HepG2 (cell line): ENCODE measurements at regions not wholly inside any gene's neighbourhood (a gene's known extent, or its start where the extent isn't known, plus 50 kb on each side); places are given as distances from the start of the nearest gene placed in this dataset.
A peak's percentile ranks its signal among the peaks of the same experiment; 100 is the strongest.

Experiments
- CBX5 ChIP-seq: sonication (generic); formaldehyde crosslinking; IDR thresholded peaks from 2 replicates; pipeline ENCODE4 v1.4.0; 2020; ENCODE audit warnings: missing genetic modification reagents, borderline replicate concordance
- FOSL2 ChIP-seq: sonication (generic); formaldehyde crosslinking; IDR thresholded peaks from 2 replicates; pipeline ENCODE4 v1.4.0; 2020; ENCODE audit warnings: missing genetic modification reagents
- GZF1 ChIP-seq: sonication (generic); formaldehyde crosslinking; IDR thresholded peaks from 2 replicates; pipeline ENCODE4 v1.5.1; 2020; ENCODE audit warnings: mild to moderate bottlenecking, missing genetic modification reagents
- KLF9 ChIP-seq: IDR thresholded peaks from 2 replicates; pipeline ENCODE4 v1.6.1; 2016; ENCODE audit warnings: low read depth
- MEF2D ChIP-seq: sonication (generic); formaldehyde crosslinking; IDR thresholded peaks from 2 replicates; pipeline ENCODE4 v1.5.1; 2020; ENCODE audit warnings: mild to moderate bottlenecking, missing genetic modification reagents
- MIXL1 ChIP-seq: IDR thresholded peaks from 2 replicates; pipeline ENCODE4 v1.6.1; 2016
- NKX3-1 ChIP-seq: sonication (generic); formaldehyde crosslinking; IDR thresholded peaks from 2 replicates; pipeline ENCODE4 v1.5.0; 2020; ENCODE audit warnings: missing genetic modification reagents
- PPARG ChIP-seq: conservative IDR thresholded peaks from 2 replicates; pipeline ENCODE4 v1.6.1; 2016; ENCODE audit warnings: missing biosample characterization, missing genetic modification reagents
- RBAK ChIP-seq: sonication (generic); formaldehyde crosslinking; IDR thresholded peaks from 2 replicates; pipeline ENCODE4 v1.5.1; 2020; ENCODE audit warnings: mild to moderate bottlenecking, missing genetic modification reagents
- RCOR2 ChIP-seq: IDR thresholded peaks from 2 replicates; pipeline ENCODE4 v1.6.1; 2016; ENCODE audit warnings: missing biosample characterization, missing genetic modification reagents
- SOX13 ChIP-seq, 3 experiments: fragments of 450-650 bp in 1 of 3; sonication (generic) in 1 of 3; formaldehyde crosslinking in 1 of 3; IDR thresholded peaks in 2 of 3; conservative IDR thresholded peaks in 1 of 3; 2 replicates each; pipeline versions ENCODE4 v1.5.0 to v1.6.1; 2016 to 2020; ENCODE audit warnings: antibody characterized with exemption in 1 of 3, mild to moderate bottlenecking in 1 of 3, missing compliant biosample characterization in 1 of 3, missing genetic modification reagents in 1 of 3, moderate library complexity in 1 of 3
- TCF7 ChIP-seq: sonication (generic); IDR thresholded peaks from 2 replicates; pipeline ENCODE4 v1.6.1; 2016; ENCODE audit warnings: antibody characterized with exemption, low read depth
- TRIM24 ChIP-seq: sonication (generic); formaldehyde crosslinking; IDR thresholded peaks from 2 replicates; pipeline ENCODE4 v1.8.0; 2022; ENCODE audit warnings: mild to moderate bottlenecking, missing genetic modification reagents
- ZNF17 ChIP-seq: sonication (generic); formaldehyde crosslinking; IDR thresholded peaks from 2 replicates; pipeline ENCODE4 v1.5.0; 2020; ENCODE audit warnings: mild to moderate bottlenecking, missing genetic modification reagents
- ZNF431 ChIP-seq: sonication (generic); formaldehyde crosslinking; IDR thresholded peaks from 2 replicates; pipeline ENCODE4 v1.9.0; 2022; ENCODE audit warnings: missing genetic modification reagents, low read depth, mild to moderate bottlenecking, borderline replicate concordance
- ZNF737 ChIP-seq: sonication (generic); formaldehyde crosslinking; IDR thresholded peaks from 2 replicates; pipeline ENCODE4 v1.5.0; 2020; ENCODE audit warnings: missing genetic modification reagents, mild to moderate bottlenecking, borderline replicate concordance
- TF ChIP-seq, protein P1 (sequence below): sonication (generic); formaldehyde crosslinking; IDR thresholded peaks from 2 replicates; pipeline ENCODE4 v1.8.1; 2023; ENCODE audit warnings: mild to moderate bottlenecking, missing genetic modification reagents
- TF ChIP-seq, protein P2 (sequence below): sonication (generic); formaldehyde crosslinking; conservative IDR thresholded peaks from 2 replicates; pipeline ENCODE4 v1.4.0; 2020; ENCODE audit warnings: mild to moderate bottlenecking, missing genetic modification reagents, moderate library complexity
- TF ChIP-seq, protein P3 (sequence below): conservative IDR thresholded peaks from 2 replicates; pipeline ENCODE4 v1.6.1; 2018; ENCODE audit warnings: missing genetic modification reagents
- TF ChIP-seq, protein P4 (sequence below): sonication (generic); formaldehyde crosslinking; IDR thresholded peaks from 2 replicates; pipeline ENCODE4; 2020; ENCODE audit warnings: missing genetic modification reagents, mild to moderate bottlenecking, borderline replicate concordance

DNA sequence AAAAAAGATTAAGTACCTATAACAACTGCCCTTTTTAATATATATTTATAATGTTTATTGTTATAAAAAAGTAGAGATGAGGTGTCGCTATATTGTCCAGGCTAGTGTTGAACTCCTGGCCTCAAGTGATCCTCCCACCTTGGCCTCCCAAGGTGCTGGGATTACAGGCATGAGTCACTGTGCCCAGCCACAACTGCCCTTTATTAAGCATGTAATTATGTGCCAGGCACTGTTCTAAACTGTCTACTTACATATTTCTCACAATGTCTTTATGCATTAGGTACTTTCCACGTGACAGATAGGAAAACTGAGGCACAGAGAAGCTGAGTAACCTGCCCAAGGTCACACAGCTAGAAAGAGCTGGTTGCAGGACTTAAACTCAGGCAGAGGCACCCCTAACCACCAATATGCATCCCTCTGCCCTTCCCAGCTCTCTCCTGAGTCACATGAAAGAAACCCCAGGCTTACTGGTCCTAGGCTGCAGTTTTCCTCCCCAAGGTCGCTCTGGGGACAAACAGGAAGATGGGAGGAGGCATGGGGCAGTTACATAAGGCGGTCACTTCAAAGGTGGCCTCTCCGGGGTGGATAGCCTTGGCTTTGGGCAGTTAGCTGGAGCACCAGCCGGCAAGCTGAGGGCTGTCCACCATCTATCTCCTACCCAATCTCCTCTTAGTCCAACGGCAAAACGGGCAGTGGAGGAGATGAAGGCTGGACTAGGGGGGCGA lies 54.6 kb upstream of the TBX3 start (continued):
- TF ChIP-seq, protein P1, sequence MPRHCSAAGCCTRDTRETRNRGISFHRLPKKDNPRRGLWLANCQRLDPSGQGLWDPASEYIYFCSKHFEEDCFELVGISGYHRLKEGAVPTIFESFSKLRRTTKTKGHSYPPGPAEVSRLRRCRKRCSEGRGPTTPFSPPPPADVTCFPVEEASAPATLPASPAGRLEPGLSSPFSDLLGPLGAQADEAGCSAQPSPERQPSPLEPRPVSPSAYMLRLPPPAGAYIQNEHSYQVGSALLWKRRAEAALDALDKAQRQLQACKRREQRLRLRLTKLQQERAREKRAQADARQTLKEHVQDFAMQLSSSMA (CRISPR knock-in tag) = no peak
- TF ChIP-seq PPARG (peak; percentile 67), ZNF737 (CRISPR knock-in tag) (no peak), ZNF17 (CRISPR knock-in tag) (no peak), ZNF431 (no peak), RCOR2 (CRISPR knock-in tag) (peak; percentile 99), RBAK (CRISPR knock-in tag) (0 out of 2 replicates have a peak, but pooled peaks have one; percentile 63), FOSL2 (CRISPR knock-in tag) (peak; percentile 70), GZF1 (CRISPR knock-in tag) (peak; percentile 71; the same call in 1 of the 2 replicates), MEF2D (peak; percentile 93), TRIM24 (CRISPR knock-in tag) (peak; percentile 22; the same call in 1 of the 2 replicates), MIXL1 (CRISPR knock-in tag) (peak; percentile 86), CBX5 (peak; percentile 94; the same call in 1 of the 2 replicates), KLF9 (no peak), NKX3-1 (CRISPR knock-in tag) (no peak), SOX13 (IDR thresholded peaks at IDR 0.05) (no peak), SOX13 (CRISPR knock-in tag; conservative IDR thresholded peaks at IDR 0.05 in 1 of 2, IDR thresholded peaks at IDR 0.05 in 1 of 2) (peak in 1 of 2 experiments; percentile 90; a peak in 2 of 4 replicates), TCF7 (peak; percentile 98)
- TF ChIP-seq, protein P2, sequence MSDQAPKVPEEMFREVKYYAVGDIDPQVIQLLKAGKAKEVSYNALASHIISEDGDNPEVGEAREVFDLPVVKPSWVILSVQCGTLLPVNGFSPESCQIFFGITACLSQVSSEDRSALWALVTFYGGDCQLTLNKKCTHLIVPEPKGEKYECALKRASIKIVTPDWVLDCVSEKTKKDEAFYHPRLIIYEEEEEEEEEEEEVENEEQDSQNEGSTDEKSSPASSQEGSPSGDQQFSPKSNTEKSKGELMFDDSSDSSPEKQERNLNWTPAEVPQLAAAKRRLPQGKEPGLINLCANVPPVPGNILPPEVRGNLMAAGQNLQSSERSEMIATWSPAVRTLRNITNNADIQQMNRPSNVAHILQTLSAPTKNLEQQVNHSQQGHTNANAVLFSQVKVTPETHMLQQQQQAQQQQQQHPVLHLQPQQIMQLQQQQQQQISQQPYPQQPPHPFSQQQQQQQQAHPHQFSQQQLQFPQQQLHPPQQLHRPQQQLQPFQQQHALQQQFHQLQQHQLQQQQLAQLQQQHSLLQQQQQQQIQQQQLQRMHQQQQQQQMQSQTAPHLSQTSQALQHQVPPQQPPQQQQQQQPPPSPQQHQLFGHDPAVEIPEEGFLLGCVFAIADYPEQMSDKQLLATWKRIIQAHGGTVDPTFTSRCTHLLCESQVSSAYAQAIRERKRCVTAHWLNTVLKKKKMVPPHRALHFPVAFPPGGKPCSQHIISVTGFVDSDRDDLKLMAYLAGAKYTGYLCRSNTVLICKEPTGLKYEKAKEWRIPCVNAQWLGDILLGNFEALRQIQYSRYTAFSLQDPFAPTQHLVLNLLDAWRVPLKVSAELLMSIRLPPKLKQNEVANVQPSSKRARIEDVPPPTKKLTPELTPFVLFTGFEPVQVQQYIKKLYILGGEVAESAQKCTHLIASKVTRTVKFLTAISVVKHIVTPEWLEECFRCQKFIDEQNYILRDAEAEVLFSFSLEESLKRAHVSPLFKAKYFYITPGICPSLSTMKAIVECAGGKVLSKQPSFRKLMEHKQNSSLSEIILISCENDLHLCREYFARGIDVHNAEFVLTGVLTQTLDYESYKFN = peak; percentile 91
- TF ChIP-seq, protein P3, sequence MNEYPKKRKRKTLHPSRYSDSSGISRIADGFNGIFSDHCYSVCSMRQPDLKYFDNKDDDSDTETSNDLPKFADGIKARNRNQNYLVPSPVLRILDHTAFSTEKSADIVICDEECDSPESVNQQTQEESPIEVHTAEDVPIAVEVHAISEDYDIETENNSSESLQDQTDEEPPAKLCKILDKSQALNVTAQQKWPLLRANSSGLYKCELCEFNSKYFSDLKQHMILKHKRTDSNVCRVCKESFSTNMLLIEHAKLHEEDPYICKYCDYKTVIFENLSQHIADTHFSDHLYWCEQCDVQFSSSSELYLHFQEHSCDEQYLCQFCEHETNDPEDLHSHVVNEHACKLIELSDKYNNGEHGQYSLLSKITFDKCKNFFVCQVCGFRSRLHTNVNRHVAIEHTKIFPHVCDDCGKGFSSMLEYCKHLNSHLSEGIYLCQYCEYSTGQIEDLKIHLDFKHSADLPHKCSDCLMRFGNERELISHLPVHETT (CRISPR knock-in tag) = 0 out of 2 replicates have a peak, but pooled peaks have one; percentile 54
- TF ChIP-seq, protein P4, sequence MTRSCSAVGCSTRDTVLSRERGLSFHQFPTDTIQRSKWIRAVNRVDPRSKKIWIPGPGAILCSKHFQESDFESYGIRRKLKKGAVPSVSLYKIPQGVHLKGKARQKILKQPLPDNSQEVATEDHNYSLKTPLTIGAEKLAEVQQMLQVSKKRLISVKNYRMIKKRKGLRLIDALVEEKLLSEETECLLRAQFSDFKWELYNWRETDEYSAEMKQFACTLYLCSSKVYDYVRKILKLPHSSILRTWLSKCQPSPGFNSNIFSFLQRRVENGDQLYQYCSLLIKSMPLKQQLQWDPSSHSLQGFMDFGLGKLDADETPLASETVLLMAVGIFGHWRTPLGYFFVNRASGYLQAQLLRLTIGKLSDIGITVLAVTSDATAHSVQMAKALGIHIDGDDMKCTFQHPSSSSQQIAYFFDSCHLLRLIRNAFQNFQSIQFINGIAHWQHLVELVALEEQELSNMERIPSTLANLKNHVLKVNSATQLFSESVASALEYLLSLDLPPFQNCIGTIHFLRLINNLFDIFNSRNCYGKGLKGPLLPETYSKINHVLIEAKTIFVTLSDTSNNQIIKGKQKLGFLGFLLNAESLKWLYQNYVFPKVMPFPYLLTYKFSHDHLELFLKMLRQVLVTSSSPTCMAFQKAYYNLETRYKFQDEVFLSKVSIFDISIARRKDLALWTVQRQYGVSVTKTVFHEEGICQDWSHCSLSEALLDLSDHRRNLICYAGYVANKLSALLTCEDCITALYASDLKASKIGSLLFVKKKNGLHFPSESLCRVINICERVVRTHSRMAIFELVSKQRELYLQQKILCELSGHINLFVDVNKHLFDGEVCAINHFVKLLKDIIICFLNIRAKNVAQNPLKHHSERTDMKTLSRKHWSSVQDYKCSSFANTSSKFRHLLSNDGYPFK = peak; percentile 55; the same call in 1 of the 2 replicates
